ENCODE measurements at regions not wholly inside any gene's neighbourhood (a gene's known extent, or its start where the extent isn't known, plus 50 kb on each side); places are given as distances from the start of the nearest gene placed in this dataset.

GRCh38 chr15:77721963-77722362, 89.3 kb upstream of the LINGO1 start:
- no peaks in the 10 kb centered on the region for H3K27me3 ChIP-seq (ENCODE audit: insufficient read depth, low read depth, low read length)
- TF ChIP-seq MXI1 (conservative IDR thresholded peaks at IDR 0.05; ENCODE audit: poor library complexity, severe bottlenecking) (no peak), TAF1 (IDR thresholded peaks at IDR 0.05; ENCODE audit: low read depth) (no peak), EZH2 (IDR thresholded peaks at IDR 0.05; ENCODE audit: borderline replicate concordance, insufficient read depth, low read length, poor library complexity, severe bottlenecking) (no peak), POLR2AphosphoS5 (IDR thresholded peaks at IDR 0.05) (no peak), RAD21 (conservative IDR thresholded peaks at IDR 0.05) (no peak), EP300 (conservative IDR thresholded peaks at IDR 0.05; ENCODE audit: poor library complexity, severe bottlenecking) (no peak), SMC3 (conservative IDR thresholded peaks at IDR 0.05; ENCODE audit: poor library complexity) (no peak), CTCF (IDR thresholded peaks at IDR 0.05; ENCODE audit: poor library complexity, severe bottlenecking) (no peak)
- TF ChIP-seq, protein P1, sequence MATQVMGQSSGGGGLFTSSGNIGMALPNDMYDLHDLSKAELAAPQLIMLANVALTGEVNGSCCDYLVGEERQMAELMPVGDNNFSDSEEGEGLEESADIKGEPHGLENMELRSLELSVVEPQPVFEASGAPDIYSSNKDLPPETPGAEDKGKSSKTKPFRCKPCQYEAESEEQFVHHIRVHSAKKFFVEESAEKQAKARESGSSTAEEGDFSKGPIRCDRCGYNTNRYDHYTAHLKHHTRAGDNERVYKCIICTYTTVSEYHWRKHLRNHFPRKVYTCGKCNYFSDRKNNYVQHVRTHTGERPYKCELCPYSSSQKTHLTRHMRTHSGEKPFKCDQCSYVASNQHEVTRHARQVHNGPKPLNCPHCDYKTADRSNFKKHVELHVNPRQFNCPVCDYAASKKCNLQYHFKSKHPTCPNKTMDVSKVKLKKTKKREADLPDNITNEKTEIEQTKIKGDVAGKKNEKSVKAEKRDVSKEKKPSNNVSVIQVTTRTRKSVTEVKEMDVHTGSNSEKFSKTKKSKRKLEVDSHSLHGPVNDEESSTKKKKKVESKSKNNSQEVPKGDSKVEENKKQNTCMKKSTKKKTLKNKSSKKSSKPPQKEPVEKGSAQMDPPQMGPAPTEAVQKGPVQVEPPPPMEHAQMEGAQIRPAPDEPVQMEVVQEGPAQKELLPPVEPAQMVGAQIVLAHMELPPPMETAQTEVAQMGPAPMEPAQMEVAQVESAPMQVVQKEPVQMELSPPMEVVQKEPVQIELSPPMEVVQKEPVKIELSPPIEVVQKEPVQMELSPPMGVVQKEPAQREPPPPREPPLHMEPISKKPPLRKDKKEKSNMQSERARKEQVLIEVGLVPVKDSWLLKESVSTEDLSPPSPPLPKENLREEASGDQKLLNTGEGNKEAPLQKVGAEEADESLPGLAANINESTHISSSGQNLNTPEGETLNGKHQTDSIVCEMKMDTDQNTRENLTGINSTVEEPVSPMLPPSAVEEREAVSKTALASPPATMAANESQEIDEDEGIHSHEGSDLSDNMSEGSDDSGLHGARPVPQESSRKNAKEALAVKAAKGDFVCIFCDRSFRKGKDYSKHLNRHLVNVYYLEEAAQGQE (IDR thresholded peaks at IDR 0.05; ENCODE audit: borderline replicate concordance), result no peak
- H3K9me2 ChIP-seq (ENCODE audit: insufficient read depth, low read length), result no peaks in the 10 kb centered on the region
- H2AFZ ChIP-seq (ENCODE audit: low read depth, low read length), result no peak overlapping the region
- H4K20me1 ChIP-seq (ENCODE audit: insufficient read depth), result no peaks in the 10 kb centered on the region
- no peak overlapping the region for H3K27ac ChIP-seq (ENCODE audit: low read length)
- H3F3A ChIP-seq (ENCODE audit: insufficient read depth, low read length, poor library complexity, severe bottlenecking), result no peaks in the 10 kb centered on the region
- H3K4me2 ChIP-seq (ENCODE audit: low read length), result no peak overlapping the region
- no peak overlapping the region for H3K9ac ChIP-seq (ENCODE audit: low read length)
- no peaks in the 10 kb centered on the region for H3K79me2 ChIP-seq (replicated peaks; ENCODE audit: insufficient read depth, low read length)
- no peaks in the 10 kb centered on the region for H3K36me3 ChIP-seq (ENCODE audit: insufficient read depth, low read length)
- H3K9me3 ChIP-seq (ENCODE audit: low read length), result no peaks in the 10 kb centered on the region
- H3K4me3 ChIP-seq (ENCODE audit: low read length), result no peak overlapping the region

DNA sequence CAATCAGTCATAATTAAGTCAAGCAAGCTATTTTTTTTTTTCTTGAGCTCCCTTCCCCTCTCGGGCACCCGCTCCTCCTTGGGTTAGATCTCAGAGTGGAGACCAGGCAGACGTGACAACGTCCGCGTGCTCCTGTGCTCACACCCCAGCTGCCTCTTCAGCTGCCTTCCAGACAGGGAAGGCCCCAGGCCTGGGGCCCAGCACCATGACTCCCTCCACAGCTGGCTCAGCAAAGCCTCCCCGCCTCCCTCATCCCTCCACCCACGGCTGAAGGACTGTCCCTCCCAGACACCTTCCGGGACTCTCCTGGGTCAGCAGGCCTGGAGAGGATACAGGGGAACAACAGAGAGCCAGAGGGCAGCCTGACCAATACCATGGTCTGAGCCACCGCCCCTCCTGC, 87.9 kb upstream of the LINGO1 start:
- Histone ChIP-seq H3K9me2 (ENCODE audit: insufficient read depth, low read length) (no peaks in the 10 kb centered on the region), H3F3A (ENCODE audit: insufficient read depth, low read length, poor library complexity, severe bottlenecking) (no peaks in the 10 kb centered on the region), H3K4me2 (ENCODE audit: low read length) (no peak overlapping the region), H3K9ac (ENCODE audit: low read length) (no peak overlapping the region), H4K20me1 (ENCODE audit: insufficient read depth) (no peaks in the 10 kb centered on the region), H3K9me3 (ENCODE audit: low read length) (no peaks in the 10 kb centered on the region), H3K79me2 (replicated peaks; ENCODE audit: insufficient read depth, low read length) (no peaks in the 10 kb centered on the region), H3K4me3 (ENCODE audit: low read length) (no peak overlapping the region), H3K36me3 (ENCODE audit: insufficient read depth, low read length) (no peaks in the 10 kb centered on the region), H3K27me3 (ENCODE audit: insufficient read depth, low read depth, low read length) (no peaks in the 10 kb centered on the region), H3K27ac (ENCODE audit: low read length) (no peak overlapping the region), H2AFZ (ENCODE audit: low read depth, low read length) (no peak overlapping the region)
- TF ChIP-seq EP300 (conservative IDR thresholded peaks at IDR 0.05; ENCODE audit: poor library complexity, severe bottlenecking) (no peak), SMC3 (conservative IDR thresholded peaks at IDR 0.05; ENCODE audit: poor library complexity) (no peak), MXI1 (conservative IDR thresholded peaks at IDR 0.05; ENCODE audit: poor library complexity, severe bottlenecking) (no peak), POLR2AphosphoS5 (IDR thresholded peaks at IDR 0.05) (no peak), TAF1 (IDR thresholded peaks at IDR 0.05; ENCODE audit: low read depth) (no peak), EZH2 (IDR thresholded peaks at IDR 0.05; ENCODE audit: borderline replicate concordance, insufficient read depth, low read length, poor library complexity, severe bottlenecking) (no peak), CTCF (IDR thresholded peaks at IDR 0.05; ENCODE audit: poor library complexity, severe bottlenecking) (no peak), RAD21 (conservative IDR thresholded peaks at IDR 0.05) (no peak)
- TF ChIP-seq, protein P1 (IDR thresholded peaks at IDR 0.05; ENCODE audit: borderline replicate concordance), result no peak

All from neural cell (in vitro differentiated cells).